HG03439 (cell line): ENCODE measurements at regions not wholly inside any gene's neighbourhood (a gene's known extent, or its start where the extent isn't known, plus 50 kb on each side); places are given as distances from the start of the nearest gene placed in this dataset.
"Not testable (repeated sequence)": the region's sequence is repeated elsewhere in the genome, so short reads cannot be mapped to it uniquely, and the experiment has no call there.

Experiments used
- ATAC-seq: cut with Tn5 transposase; IDR thresholded peaks from one replicate; pipeline ENCODE4 v1.9.1; 2021; ENCODE audit warnings: mild to moderate bottlenecking, moderate library complexity; ENCODE audit not compliant: unreplicated experiment

- ATAC-seq = no peak
These were observed 140.2 kb upstream of the KCNK1 start for GRCh38 chr1:233473549-233474204.

GRCh38 chr1:233477359-233477758, 136.5 kb upstream of the KCNK1 start:
- ATAC-seq = no peak

- ATAC-seq = no peak
These were observed 135.3 kb upstream of the KCNK1 start for GRCh38 chr1:233478611-233479010.

- ATAC-seq = no peak
These were observed 134.6 kb upstream of the KCNK1 start for GRCh38 chr1:233479110-233479890.

- ATAC-seq = no peak
These were observed 133.7 kb upstream of the KCNK1 start for GRCh38 chr1:233480198-233480597.

GRCh38 chr1:233482388-233482787, 131.5 kb upstream of the KCNK1 start:
- ATAC-seq = no peak

GRCh38 chr1:233485385-233485784, 128.5 kb upstream of the KCNK1 start:
- ATAC-seq = no peak

GRCh38 chr1:233485809-233486398, 128.0 kb upstream of the KCNK1 start:
- no peak for ATAC-seq

- no peak for ATAC-seq
These were observed 126.5 kb upstream of the KCNK1 start for GRCh38 chr1:233487408-233487807.

- no peak for ATAC-seq
These were observed 124.5 kb upstream of the KCNK1 start for GRCh38 chr1:233489411-233489810.

- no peak for ATAC-seq
These were observed 123.4 kb upstream of the KCNK1 start for GRCh38 chr1:233490488-233490887.

- ATAC-seq = no peak
These were observed 121.8 kb upstream of the KCNK1 start for GRCh38 chr1:233491953-233492620.

GRCh38 chr1:233496993-233497392, 116.9 kb upstream of the KCNK1 start:
- no peak for ATAC-seq

- ATAC-seq = no peak
These were observed 116.2 kb upstream of the KCNK1 start for GRCh38 chr1:233497679-233498078.

GRCh38 chr1:233500106-233500505, 113.8 kb upstream of the KCNK1 start:
- no peak for ATAC-seq

GRCh38 chr1:233503366-233503954, 110.4 kb upstream of the KCNK1 start:
- no peak for ATAC-seq

GRCh38 chr1:233505130-233505529, 108.8 kb upstream of the KCNK1 start:
- ATAC-seq = no peak

- not testable (repeated sequence) for ATAC-seq
These were observed 108.0 kb upstream of the KCNK1 start for GRCh38 chr1:233505889-233506288.

- no peak for ATAC-seq
These were observed 104.4 kb upstream of the KCNK1 start for GRCh38 chr1:233509526-233509925.

- ATAC-seq = no peak
These were observed 101.4 kb upstream of the KCNK1 start for GRCh38 chr1:233512538-233512937.

- ATAC-seq = no peak
These were observed 100.5 kb upstream of the KCNK1 start for GRCh38 chr1:233513431-233513830.
